ENCODE measurements at regions not wholly inside any gene's neighbourhood (a gene's known extent, or its start where the extent isn't known, plus 50 kb on each side); places are given as distances from the start of the nearest gene placed in this dataset.

- no peak overlapping the region for H2AFZ ChIP-seq (ENCODE audit: low read length)
- H3K4me2 ChIP-seq (ENCODE audit: low read length): no peak overlapping the region
- H3K79me2 ChIP-seq (ENCODE audit: insufficient read depth, low read length): no peaks in the 10 kb centered on the region
- no peak overlapping the region for H3K27ac ChIP-seq (ENCODE audit: low read depth, low read length, poor library complexity, severe bottlenecking)
- no peaks in the 10 kb centered on the region for H3K4me1 ChIP-seq (ENCODE audit: insufficient read depth, low read length, severe bottlenecking)
- TF ChIP-seq CTCF (IDR thresholded peaks at IDR 0.05; ENCODE audit: low read length) (no peak), EZH2 (IDR thresholded peaks at IDR 0.05; ENCODE audit: borderline replicate concordance, low read length) (no peak)
- H3F3A ChIP-seq (ENCODE audit: insufficient read depth, low read length): no peaks in the 10 kb centered on the region
- H3K27me3 ChIP-seq (ENCODE audit: insufficient read depth, low read length): no peaks in the 10 kb centered on the region
- no peaks in the 10 kb centered on the region for H3K9me3 ChIP-seq (ENCODE audit: low read length)
- H3K36me3 ChIP-seq (ENCODE audit: insufficient read depth, low read length): no peaks in the 10 kb centered on the region
- H4K20me1 ChIP-seq (ENCODE audit: insufficient read depth, low read length): no peaks in the 10 kb centered on the region
- H3K9ac ChIP-seq (ENCODE audit: low read length): no peak overlapping the region
- H3K4me3 ChIP-seq (ENCODE audit: low read depth, low read length, poor library complexity, severe bottlenecking): no peak overlapping the region
- H3K9me2 ChIP-seq (ENCODE audit: low read depth, low read length): no peaks in the 10 kb centered on the region
These were observed 302.3 kb upstream of the ATXN7L3B start for GRCh38 chr12:74235342-74235741.

DNA sequence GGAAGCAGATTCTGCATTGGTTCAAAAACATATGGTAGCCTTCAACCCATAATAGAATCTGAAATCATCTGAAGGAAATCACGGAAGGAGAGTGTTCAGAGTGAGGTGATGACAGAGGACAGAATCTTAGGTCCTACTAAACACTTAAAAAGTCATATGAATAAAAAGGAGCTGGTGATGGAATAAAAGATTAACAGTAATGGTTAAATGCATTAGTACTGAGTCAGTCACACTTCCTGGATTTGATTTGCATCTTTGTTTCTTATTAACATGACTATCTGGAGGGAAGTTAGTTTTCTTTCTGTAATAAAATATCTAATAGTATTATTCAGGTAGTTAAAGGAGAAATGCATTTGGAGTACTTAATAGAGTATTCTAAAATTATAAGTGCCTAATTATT is 296.3 kb upstream of the ATXN7L3B start:
- TF ChIP-seq CTCF (IDR thresholded peaks at IDR 0.05; ENCODE audit: low read length) (no peak), EZH2 (IDR thresholded peaks at IDR 0.05; ENCODE audit: borderline replicate concordance, low read length) (no peak)
- no peak overlapping the region for H3K27ac ChIP-seq (ENCODE audit: low read depth, low read length, poor library complexity, severe bottlenecking)

DNA sequence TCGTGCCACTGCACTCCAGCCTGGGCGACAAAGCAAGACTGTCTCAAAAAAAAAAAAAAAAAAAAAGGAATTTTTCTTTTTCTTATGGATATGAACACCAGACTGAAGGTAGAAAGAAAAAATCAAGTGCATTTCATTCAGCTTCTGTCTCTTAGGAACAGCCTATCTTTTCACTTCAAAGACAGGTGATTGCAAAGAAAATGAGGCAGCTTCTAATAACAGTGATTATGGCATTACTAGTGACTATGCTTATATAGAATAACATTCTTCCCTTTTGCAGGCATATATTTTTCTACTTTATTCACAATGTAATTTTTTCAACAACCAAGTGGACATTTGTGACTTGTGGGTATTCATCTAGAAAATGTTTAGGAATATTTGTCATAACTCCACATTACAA is 295.5 kb upstream of the ATXN7L3B start:
- H3K36me3 ChIP-seq (ENCODE audit: insufficient read depth, low read length): no peaks in the 10 kb centered on the region
- no peaks in the 10 kb centered on the region for H3K4me1 ChIP-seq (ENCODE audit: insufficient read depth, low read length, severe bottlenecking)
- TF ChIP-seq CTCF (IDR thresholded peaks at IDR 0.05; ENCODE audit: low read length) (no peak), EZH2 (IDR thresholded peaks at IDR 0.05; ENCODE audit: borderline replicate concordance, low read length) (no peak)
- no peak overlapping the region for H3K27ac ChIP-seq (ENCODE audit: low read depth, low read length, poor library complexity, severe bottlenecking)
- H4K20me1 ChIP-seq (ENCODE audit: insufficient read depth, low read length): no peaks in the 10 kb centered on the region
- no peak overlapping the region for H2AFZ ChIP-seq (ENCODE audit: low read length)
- H3K4me3 ChIP-seq (ENCODE audit: low read depth, low read length, poor library complexity, severe bottlenecking): no peak overlapping the region
- no peak overlapping the region for H3K4me2 ChIP-seq (ENCODE audit: low read length)
- H3F3A ChIP-seq (ENCODE audit: insufficient read depth, low read length): no peaks in the 10 kb centered on the region
- no peak overlapping the region for H3K9ac ChIP-seq (ENCODE audit: low read length)
- H3K79me2 ChIP-seq (ENCODE audit: insufficient read depth, low read length): no peaks in the 10 kb centered on the region
- H3K27me3 ChIP-seq (ENCODE audit: insufficient read depth, low read length): no peaks in the 10 kb centered on the region
- H3K9me2 ChIP-seq (ENCODE audit: low read depth, low read length): no peaks in the 10 kb centered on the region
- no peaks in the 10 kb centered on the region for H3K9me3 ChIP-seq (ENCODE audit: low read length)

More for the DNA sequence above, 296.3 kb upstream of the ATXN7L3B start:
- Histone ChIP-seq H3K27me3 (ENCODE audit: insufficient read depth, low read length) (no peaks in the 10 kb centered on the region), H3F3A (ENCODE audit: insufficient read depth, low read length) (no peaks in the 10 kb centered on the region), H3K79me2 (ENCODE audit: insufficient read depth, low read length) (no peaks in the 10 kb centered on the region), H3K4me1 (ENCODE audit: insufficient read depth, low read length, severe bottlenecking) (no peaks in the 10 kb centered on the region), H3K9me3 (ENCODE audit: low read length) (no peaks in the 10 kb centered on the region), H4K20me1 (ENCODE audit: insufficient read depth, low read length) (no peaks in the 10 kb centered on the region), H3K9me2 (ENCODE audit: low read depth, low read length) (no peaks in the 10 kb centered on the region), H3K4me3 (ENCODE audit: low read depth, low read length, poor library complexity, severe bottlenecking) (no peak overlapping the region), H3K9ac (ENCODE audit: low read length) (no peak overlapping the region), H3K4me2 (ENCODE audit: low read length) (no peak overlapping the region), H3K36me3 (ENCODE audit: insufficient read depth, low read length) (no peaks in the 10 kb centered on the region), H2AFZ (ENCODE audit: low read length) (no peak overlapping the region)

Measured in OCI-LY1 (cell line).